H54 (cell line): ENCODE measurements at regions not wholly inside any gene's neighbourhood (a gene's known extent, or its start where the extent isn't known, plus 50 kb on each side); places are given as distances from the start of the nearest gene placed in this dataset.

Experiments used
- DNase-seq: peaks from one replicate; pipeline ENCODE4 v3.0.0; 2011; ENCODE audit warnings: low spot score, mixed read lengths; ENCODE audit not compliant: insufficient read length
- FAIRE-seq: peaks from 3 replicates; lab custom pipeline; 2011; peaks lifted over from hg19 to GRCh38; lab: Jason Lieb, UNC
- POLR2A ChIP-seq: IDR thresholded peaks from 2 replicates; pipeline ENCODE4 v1.6.1; 2011; ENCODE audit warnings: low read depth, mild to moderate bottlenecking, low read length

GRCh38 chr2:15760232-15760910 is 168.7 kb downstream of the DDX1 start:
- no peak for FAIRE-seq
- no peak for DNase-seq
- no peak for TF ChIP-seq POLR2A

GRCh38 chr2:15761056-15761455 is 169.4 kb downstream of the DDX1 start:
- DNase-seq (no peak), FAIRE-seq (no peak)

GRCh38 chr2:15761910-15762309 is 170.2 kb downstream of the DDX1 start:
- FAIRE-seq (no peak), DNase-seq (no peak)
- TF ChIP-seq POLR2A, result no peak

More at GRCh38 chr2:15761056-15761455, 169.4 kb downstream of the DDX1 start:
- no peak for TF ChIP-seq POLR2A

- TF ChIP-seq POLR2A, result no peak
- FAIRE-seq (no peak), DNase-seq (no peak)
Observed at GRCh38 chr2:15762449-15762848, 170.8 kb downstream of the DDX1 start.

GRCh38 chr2:15763106-15763821 is 171.6 kb downstream of the DDX1 start:
- no peak for TF ChIP-seq POLR2A
- DNase-seq (no peak), FAIRE-seq (no peak)

- no peak for DNase-seq
- no peak for FAIRE-seq
- TF ChIP-seq POLR2A, result no peak
Observed at GRCh38 chr2:15763822-15764682, 172.4 kb downstream of the DDX1 start.

GRCh38 chr2:15764683-15765011 is 173.0 kb downstream of the DDX1 start:
- no peak for FAIRE-seq
- TF ChIP-seq POLR2A, result no peak
- DNase-seq, result no peak

- TF ChIP-seq POLR2A, result no peak
- no peak for FAIRE-seq
- DNase-seq, result no peak
Observed at GRCh38 chr2:15765211-15765610, 173.5 kb downstream of the DDX1 start.

- no peak for TF ChIP-seq POLR2A
- DNase-seq (no peak), FAIRE-seq (no peak)
Observed at GRCh38 chr2:15765686-15766302, 174.1 kb downstream of the DDX1 start.

- no peak for FAIRE-seq
- DNase-seq, result no peak
- TF ChIP-seq POLR2A, result no peak
Observed at GRCh38 chr2:15766303-15766861, 174.0 kb upstream of the MYCN start.

GRCh38 chr2:15766911-15767597 is 173.3 kb upstream of the MYCN start:
- DNase-seq, result no peak
- no peak for TF ChIP-seq POLR2A
- no peak for FAIRE-seq

- no peak for DNase-seq
- no peak for TF ChIP-seq POLR2A
- no peak for FAIRE-seq
Observed at GRCh38 chr2:15767679-15768078, 172.7 kb upstream of the MYCN start.

GRCh38 chr2:15768142-15768541 is 172.2 kb upstream of the MYCN start:
- FAIRE-seq (no peak), DNase-seq (no peak)
- TF ChIP-seq POLR2A, result no peak
